HepG2 (cell line): ENCODE measurements at regions not wholly inside any gene's neighbourhood (a gene's known extent, or its start where the extent isn't known, plus 50 kb on each side); places are given as distances from the start of the nearest gene placed in this dataset.

Source experiments
- ATAC-seq: fragments of 200-7000 bp; cut with Tn5 transposase; 3 replicates; pipeline ENCODE4 v1.9.1; 2020; ENCODE audit warnings: mild to moderate bottlenecking, moderate library complexity
- BruUV-seq: library from RNA; stranded (reverse); fragments of 400-500 nt; replicated peaks from 2 replicates; lab custom pipeline; 2021; lab: Mats Ljungman, UMichigan
- CTCF ChIA-PET: fragments of 300-600 bp; formaldehyde crosslinking; extraction: SDS; loops from one replicate; lab custom pipeline; 2021; ENCODE audit warnings: low total read pairs, inconsistent platforms, low intra/inter-chr PET ratio; lab: Yijun Ruan, JAX
- POLR2A ChIA-PET: fragments of 350-600 bp; sonication (Branson Sonifier 250); formaldehyde crosslinking; loops from one replicate; lab custom pipeline; 2020; ENCODE audit warnings: antibody characterized with exemption, inconsistent platforms; lab: Yijun Ruan, JAX
- DNase-seq: peaks from one replicate; pipeline ENCODE4 v3.0.0-alpha.2; 2015; ENCODE audit warnings: low spot score
- FAIRE-seq: peaks from 3 replicates; lab custom pipeline; 2011; peaks lifted over from hg19 to GRCh38; lab: Jason Lieb, UNC
- H2AFZ ChIP-seq: one replicate; pipeline ENCODE4 v1.6.1; 2011; ENCODE audit warnings: low read length, inconsistent platforms
- H3K27ac ChIP-seq: fragments of 300-600 bp; 3 replicates; pipeline ENCODE4 v1.8.0; 2011; ENCODE audit warnings: mixed run types, mild to moderate bottlenecking, mixed read lengths, low read length, inconsistent platforms; ENCODE audit not compliant: insufficient read depth; ENCODE audit errors: extremely low read length
- H3K27me3 ChIP-seq, 2 experiments: fragments of 200-600 bp in 1 of 2; 2 replicates in 1 of 2; 3 replicates in 1 of 2; pipeline versions ENCODE4 v1.6.0 to v1.8.0; 2011; ENCODE audit warnings: low read length in 2 of 2, mild to moderate bottlenecking in 2 of 2, moderate library complexity in 2 of 2, inconsistent platforms in 1 of 2; ENCODE audit not compliant: insufficient read depth in 2 of 2, control insufficient read depth in 1 of 2
- H3K36me3 ChIP-seq, 2 experiments: fragments of 200-600 bp in 1 of 2; replicated peaks in 1 of 2; 2 replicates in 1 of 2; 3 replicates in 1 of 2; pipeline versions ENCODE4 v1.5.1 to v1.8.0; 2011; ENCODE audit warnings: low read length in 2 of 2, inconsistent platforms in 1 of 2; ENCODE audit not compliant: insufficient read depth in 2 of 2, control insufficient read depth in 1 of 2
- H3K4me1 ChIP-seq: 2 replicates; pipeline ENCODE4 v1.5.1; 2012; ENCODE audit warnings: low read length, inconsistent platforms; ENCODE audit not compliant: insufficient read depth
- H3K4me2 ChIP-seq: 2 replicates; pipeline ENCODE4 v1.6.0; 2011; ENCODE audit warnings: low read depth, low read length, inconsistent platforms
- H3K4me3 ChIP-seq, 3 experiments: fragments of 200-600 bp in 1 of 3; sonication (generic), shearing (Covaris generic) in 1 of 3; replicated peaks in 1 of 3; 2 replicates each; pipeline ENCODE4 v1.5.1; 2011 to 2016; ENCODE audit warnings: low read length in 3 of 3, inconsistent platforms in 2 of 3, low read depth in 2 of 3, mild to moderate bottlenecking in 2 of 3, control low read depth in 1 of 3, mixed read lengths in 1 of 3; ENCODE audit not compliant: insufficient read depth in 1 of 3
- H3K79me2 ChIP-seq: one replicate; pipeline ENCODE4 v1.6.1; 2011; ENCODE audit warnings: low read length, inconsistent platforms; ENCODE audit not compliant: insufficient read depth
- H3K9ac ChIP-seq: 2 replicates; pipeline ENCODE4 v1.6.0; 2011; ENCODE audit warnings: mild to moderate bottlenecking, low read depth, low read length, inconsistent platforms; ENCODE audit not compliant: insufficient read depth
- H3K9me3 ChIP-seq: 2 replicates; pipeline ENCODE4 v1.5.1; 2012; ENCODE audit warnings: mild to moderate bottlenecking, low read length
- H4K20me1 ChIP-seq: 2 replicates; pipeline ENCODE4 v1.6.0; 2011; ENCODE audit warnings: inconsistent platforms, mild to moderate bottlenecking, low read length, moderate library complexity; ENCODE audit not compliant: insufficient read depth
- ASH2L ChIP-seq: fragments of 300-600, 200-600 bp; sonication (generic); IDR thresholded peaks from 2 replicates; pipeline ENCODE4 v1.7.0; 2017; ENCODE audit warnings: low read depth, mild to moderate bottlenecking, moderate library complexity, mixed read lengths, low read length; ENCODE audit not compliant: insufficient read length
- ATF1 ChIP-seq: IDR thresholded peaks from 2 replicates; pipeline ENCODE4 v1.6.1; 2016; ENCODE audit warnings: mild to moderate bottlenecking, control low read depth
- ATF5 ChIP-seq: sonication (generic); formaldehyde crosslinking; IDR thresholded peaks from 2 replicates; pipeline ENCODE4 v1.4.0; 2020; ENCODE audit warnings: mild to moderate bottlenecking, low read depth, missing genetic modification reagents
- GFI1 ChIP-seq: sonication (generic); formaldehyde crosslinking; IDR thresholded peaks from 2 replicates; pipeline ENCODE4 v1.5.0; 2020; ENCODE audit warnings: missing genetic modification reagents, mild to moderate bottlenecking, borderline replicate concordance
- HNF4A ChIP-seq: sonication (generic); formaldehyde crosslinking; IDR thresholded peaks from 2 replicates; pipeline ENCODE4 v1.4.0; 2020; ENCODE audit warnings: missing genetic modification reagents
- MED1 ChIP-seq: sonication (generic); formaldehyde crosslinking; IDR thresholded peaks from 2 replicates; pipeline ENCODE4 v1.4.0; 2020; ENCODE audit warnings: missing genetic modification reagents
- RARA ChIP-seq: IDR thresholded peaks from 2 replicates; pipeline ENCODE4 v1.6.1; 2016; ENCODE audit warnings: missing genetic modification reagents, missing compliant biosample characterization
- RBM39 ChIP-seq: fragments of 200-400 bp; formaldehyde crosslinking; IDR thresholded peaks from one replicate; pipeline ENCODE4 v1.6.1; 2018; ENCODE audit warnings: antibody characterized with exemption, mild to moderate bottlenecking, low read depth, low read length; ENCODE audit not compliant: poor library complexity, severe bottlenecking
- RFX3 ChIP-seq: IDR thresholded peaks from 2 replicates; pipeline ENCODE4 v1.6.1; 2016; ENCODE audit warnings: missing biosample characterization, missing genetic modification reagents
- SKIL ChIP-seq: sonication (generic); formaldehyde crosslinking; IDR thresholded peaks from 2 replicates; pipeline ENCODE4 v1.8.0; 2022; ENCODE audit warnings: missing genetic modification reagents, mild to moderate bottlenecking, moderate library complexity, borderline replicate concordance
- TFE3 ChIP-seq: IDR thresholded peaks from 2 replicates; pipeline ENCODE4 v1.6.1; 2016
- TIGD3 ChIP-seq: sonication (generic); formaldehyde crosslinking; IDR thresholded peaks from 2 replicates; pipeline ENCODE4 v1.5.1; 2020; ENCODE audit warnings: mild to moderate bottlenecking, missing genetic modification reagents, borderline replicate concordance
- ZFP1 ChIP-seq: IDR thresholded peaks from 2 replicates; pipeline ENCODE4 v1.6.1; 2016
- ZNF251 ChIP-seq: sonication (generic); formaldehyde crosslinking; IDR thresholded peaks from 2 replicates; pipeline ENCODE4 v1.9.0; 2021; ENCODE audit warnings: mild to moderate bottlenecking, missing genetic modification reagents
- ZNF33B ChIP-seq: sonication (generic); formaldehyde crosslinking; IDR thresholded peaks from 2 replicates; pipeline ENCODE4 v1.5.1; 2020; ENCODE audit warnings: mild to moderate bottlenecking, missing genetic modification reagents
- WGBS: methylation state at CpG from one replicate; pipeline ENCODE4 v1.1.6; 2017; ENCODE audit warnings: low lambda C conversion rate; 5-methylcytosine and 5-hydroxymethylcytosine counted together
- in situ Hi-C: cut with HindIII; loops from 2 replicates; pipeline ENCODE4 v1.10.0; 2017; ENCODE audit warnings: low pct_unique_long_range_greater_than_20kb; ENCODE audit not compliant: extremely low pct_ligation_motif_present
- intact Hi-C: fragments of 100-400 bp; cut with micrococcal nuclease; formaldehyde crosslinking; loops from one replicate; pipeline ENCODE4 v1.10.0; 2022; ENCODE audit not compliant: unreplicated experiment

- no TSS peak for BruUV-seq
- H3K4me2 ChIP-seq: no peak overlapping the region
- no peak for FAIRE-seq
- no peak for ATAC-seq
- H3K4me3 ChIP-seq: no peak overlapping the region
- no peaks in the 10 kb centered on the region for H3K9me3 ChIP-seq
- H4K20me1 ChIP-seq: no peaks in the 10 kb centered on the region
- TF ChIP-seq TIGD3 (CRISPR knock-in tag) (no peak), ATF5 (no peak), MED1 (no peak), HNF4A (CRISPR knock-in tag) (peak; percentile 9; the same call in 1 of the 2 replicates), RARA (CRISPR knock-in tag) (peak; percentile 69), ASH2L (no peak), GFI1 (peak; percentile 75), ZNF251 (CRISPR knock-in tag) (no peak)
- no peak overlapping the region for H2AFZ ChIP-seq
- no peaks in the 10 kb centered on the region for H3K36me3 ChIP-seq
- no peaks in the 10 kb centered on the region for H3K79me2 ChIP-seq
- in situ Hi-C loops (no loop called here), intact Hi-C loops (no loop called here)
- POLR2A ChIA-PET: no interaction called here
- H3K27ac ChIP-seq: no peak overlapping the region
- no peaks in the 10 kb centered on the region for H3K27me3 ChIP-seq
- CTCF ChIA-PET: no interaction called here
- DNase-seq: peak; percentile 3
- no peaks in the 10 kb centered on the region for H3K4me1 ChIP-seq
- H3K9ac ChIP-seq: no peak overlapping the region
These were observed 124.1 kb upstream of the FIGN start for GRCh38 chr2:163859951-163860350.

GRCh38 chr2:163856941-163857340, 121.1 kb upstream of the FIGN start:
- no peak overlapping the region for H3K4me3 ChIP-seq
- in situ Hi-C loops: no loop called here
- BruUV-seq: no TSS peak
- H3K4me1 ChIP-seq: no peaks in the 10 kb centered on the region
- H3K27me3 ChIP-seq: no peaks in the 10 kb centered on the region
- H4K20me1 ChIP-seq: no peaks in the 10 kb centered on the region
- ChIA-PET POLR2A (no interaction called here), CTCF (no interaction called here)
- no peaks in the 10 kb centered on the region for H3K9me3 ChIP-seq
- no peak overlapping the region for H3K9ac ChIP-seq
- 2% methylated on average over 2 of the region's 2 CpGs for WGBS
- H3K36me3 ChIP-seq: no peaks in the 10 kb centered on the region
- intact Hi-C loops: no loop called here
- H3K27ac ChIP-seq: no peak overlapping the region
- H2AFZ ChIP-seq: no peak overlapping the region
- no peaks in the 10 kb centered on the region for H3K79me2 ChIP-seq
- no peak for DNase-seq
- no peak for FAIRE-seq
- H3K4me2 ChIP-seq: no peak overlapping the region
- ATAC-seq: no peak
- TF ChIP-seq TFE3 (CRISPR knock-in tag) (no peak), ZNF33B (CRISPR knock-in tag) (no peak), ZFP1 (CRISPR knock-in tag) (no peak), RBM39 (no peak), RFX3 (CRISPR knock-in tag) (no peak), ATF1 (CRISPR knock-in tag) (no peak), SKIL (CRISPR knock-in tag) (no peak)
